Upper lobe of right lung (tissue), 1 donor: ENCODE measurements at regions not wholly inside any gene's neighbourhood (a gene's known extent, or its start where the extent isn't known, plus 50 kb on each side); places are given as distances from the start of the nearest gene placed in this dataset.

Experiments used
- ATAC-seq: fragments of 200-7000 bp; cut with Tn5 transposase; one replicate; pipeline ENCODE4 v1.9.1; 2020; ENCODE audit warnings: mild to moderate bottlenecking, moderate library complexity
- DNase-seq: peaks from one replicate; pipeline ENCODE4 v3.0.0-alpha.2; 2020
- H3K27ac ChIP-seq: fragments of 200-600 bp; one replicate; pipeline ENCODE4 v1.8.0; 2022
- H3K27me3 ChIP-seq: fragments of 200-600 bp; one replicate; pipeline ENCODE4 v1.8.0; 2022; ENCODE audit warnings: mild to moderate bottlenecking
- H3K36me3 ChIP-seq: fragments of 200-600 bp; one replicate; pipeline ENCODE4 v1.8.0; 2022
- H3K4me1 ChIP-seq: fragments of 200-600 bp; one replicate; pipeline ENCODE4 v1.8.0; 2022
- H3K4me3 ChIP-seq: fragments of 200-600 bp; one replicate; pipeline ENCODE4 v1.8.0; 2022; ENCODE audit warnings: mild to moderate bottlenecking
- H3K9me3 ChIP-seq: fragments of 200-600 bp; one replicate; pipeline ENCODE4 v1.8.0; 2022
- CTCF ChIP-seq: fragments of 200-600 bp; IDR thresholded peaks from one replicate; pipeline ENCODE4 v1.8.0; 2022; ENCODE audit warnings: antibody characterized with exemption
- intact Hi-C: fragments of 100-400 bp; cut with DNase I; formaldehyde crosslinking; loops from one replicate; pipeline ENCODE4 v1.11.0; 2022
- donor health status: DM: no; HTN: yes; CAD: no; lungs with severe emphysema.

GRCh38 chr12:22904485-22904884, 279.5 kb downstream of the ETNK1 start:
- no peaks in the 10 kb centered on the region for H3K27me3 ChIP-seq
- no peaks in the 10 kb centered on the region for H3K4me1 ChIP-seq
- H3K9me3 ChIP-seq = no peaks in the 10 kb centered on the region
- no peak for TF ChIP-seq CTCF
- ATAC-seq (no peak), DNase-seq (no peak)
- no peaks in the 10 kb centered on the region for H3K36me3 ChIP-seq
- no peak overlapping the region for H3K4me3 ChIP-seq
- intact Hi-C loops = no loop called here
- H3K27ac ChIP-seq = no peak overlapping the region

- no peak overlapping the region for H3K4me3 ChIP-seq
- no peak for TF ChIP-seq CTCF
- intact Hi-C loops = no loop called here
Observed at GRCh38 chr12:22916241-22916640, 291.3 kb downstream of the ETNK1 start.

GRCh38 chr12:22916815-22917214, 291.8 kb downstream of the ETNK1 start:
- Histone ChIP-seq H3K9me3 (no peaks in the 10 kb centered on the region), H3K27me3 (no peaks in the 10 kb centered on the region), H3K36me3 (no peaks in the 10 kb centered on the region), H3K4me3 (no peak overlapping the region), H3K27ac (no peak overlapping the region), H3K4me1 (no peaks in the 10 kb centered on the region)
- ATAC-seq = no peak
- TF ChIP-seq CTCF = no peak
- DNase-seq = no peak
- intact Hi-C loops = no loop called here

More at GRCh38 chr12:22916241-22916640, 291.3 kb downstream of the ETNK1 start:
- ATAC-seq (no peak), DNase-seq (no peak)
- Histone ChIP-seq H3K4me1 (no peaks in the 10 kb centered on the region), H3K27me3 (no peaks in the 10 kb centered on the region), H3K9me3 (no peaks in the 10 kb centered on the region), H3K36me3 (no peaks in the 10 kb centered on the region), H3K27ac (no peak overlapping the region)

GRCh38 chr12:22919883-22920282, 294.9 kb downstream of the ETNK1 start:
- no peaks in the 10 kb centered on the region for H3K27me3 ChIP-seq
- TF ChIP-seq CTCF = no peak
- intact Hi-C loops = no loop called here
- no peaks in the 10 kb centered on the region for H3K36me3 ChIP-seq
- ATAC-seq (no peak), DNase-seq (no peak)
- H3K4me3 ChIP-seq = no peak overlapping the region
- no peaks in the 10 kb centered on the region for H3K9me3 ChIP-seq
- H3K27ac ChIP-seq = no peak overlapping the region
- H3K4me1 ChIP-seq = no peaks in the 10 kb centered on the region

GRCh38 chr12:22923768-22924167, 298.8 kb downstream of the ETNK1 start:
- Histone ChIP-seq H3K9me3 (no peaks in the 10 kb centered on the region), H3K4me3 (no peak overlapping the region), H3K4me1 (no peaks in the 10 kb centered on the region), H3K27me3 (no peaks in the 10 kb centered on the region), H3K36me3 (no peaks in the 10 kb centered on the region), H3K27ac (no peak overlapping the region)
- no peak for DNase-seq
- no peak for ATAC-seq
- intact Hi-C loops = no loop called here
- no peak for TF ChIP-seq CTCF

- H3K9me3 ChIP-seq = no peaks in the 10 kb centered on the region
- intact Hi-C loops = no loop called here
- H3K27ac ChIP-seq = no peak overlapping the region
- no peak for DNase-seq
- no peaks in the 10 kb centered on the region for H3K36me3 ChIP-seq
- TF ChIP-seq CTCF = no peak
- ATAC-seq = no peak
- H3K4me3 ChIP-seq = no peak overlapping the region
- no peaks in the 10 kb centered on the region for H3K27me3 ChIP-seq
- H3K4me1 ChIP-seq = no peaks in the 10 kb centered on the region
Observed at GRCh38 chr12:22924391-22924790, 299.4 kb downstream of the ETNK1 start.
